ENCODE measurements at regions not wholly inside any gene's neighbourhood (a gene's known extent, or its start where the extent isn't known, plus 50 kb on each side); places are given as distances from the start of the nearest gene placed in this dataset.

- no peaks in the 10 kb centered on the region for H3K27me3 Mint-ChIP-seq (ENCODE audit: low read depth)
- H3K4me1 Mint-ChIP-seq: peaks cover 7% of the 10 kb centered on the region
- no peak for TF ChIP-seq CTCF (IDR thresholded peaks at IDR 0.05; ENCODE audit: unreplicated experiment)
- no peaks in the 10 kb centered on the region for H3K36me3 Mint-ChIP-seq
- H3K27ac Mint-ChIP-seq: no peak overlapping the region
- DNase-seq (ENCODE audit: low spot score in 2 of 2, unreplicated experiment in 2 of 2): no peak
- no peak overlapping the region for H3K4me3 Mint-ChIP-seq
- H3K9me3 Mint-ChIP-seq: no peaks in the 10 kb centered on the region
These were observed 431.6 kb downstream of the METTL4 start for GRCh38 chr18:2139691-2140090.

GRCh38 chr18:2143636-2144035 lies 427.7 kb downstream of the METTL4 start:
- H3K27ac Mint-ChIP-seq: no peak overlapping the region
- no peak for DNase-seq (ENCODE audit: low spot score in 2 of 2, unreplicated experiment in 2 of 2)
- no peaks in the 10 kb centered on the region for H3K9me3 Mint-ChIP-seq
- peaks cover 20% of the 10 kb centered on the region for H3K4me1 Mint-ChIP-seq
- no peaks in the 10 kb centered on the region for H3K27me3 Mint-ChIP-seq (ENCODE audit: low read depth)
- no peak overlapping the region for H3K4me3 Mint-ChIP-seq
- H3K36me3 Mint-ChIP-seq: no peaks in the 10 kb centered on the region
- TF ChIP-seq CTCF (IDR thresholded peaks at IDR 0.05; ENCODE audit: unreplicated experiment): no peak

- Mint-ChIP-seq H3K4me3 (no peak overlapping the region), H3K4me1 (peaks cover 20% of the 10 kb centered on the region), H3K27me3 (ENCODE audit: low read depth) (no peaks in the 10 kb centered on the region), H3K27ac (no peak overlapping the region), H3K36me3 (no peaks in the 10 kb centered on the region), H3K9me3 (no peaks in the 10 kb centered on the region)
- no peak for TF ChIP-seq CTCF (IDR thresholded peaks at IDR 0.05; ENCODE audit: unreplicated experiment)
- DNase-seq (ENCODE audit: low spot score in 2 of 2, unreplicated experiment in 2 of 2): no peak
These were observed 426.5 kb downstream of the METTL4 start for GRCh38 chr18:2144811-2145210.

GRCh38 chr18:2146092-2146491 lies 425.2 kb downstream of the METTL4 start:
- H3K36me3 Mint-ChIP-seq: no peaks in the 10 kb centered on the region
- H3K9me3 Mint-ChIP-seq: no peaks in the 10 kb centered on the region
- TF ChIP-seq CTCF (IDR thresholded peaks at IDR 0.05; ENCODE audit: unreplicated experiment): no peak
- H3K27ac Mint-ChIP-seq: no peak overlapping the region
- H3K4me1 Mint-ChIP-seq: peaks cover 20% of the 10 kb centered on the region
- no peak overlapping the region for H3K4me3 Mint-ChIP-seq
- no peaks in the 10 kb centered on the region for H3K27me3 Mint-ChIP-seq (ENCODE audit: low read depth)
- no peak for DNase-seq (ENCODE audit: low spot score in 2 of 2, unreplicated experiment in 2 of 2)

GRCh38 chr18:2146754-2147153 lies 424.6 kb downstream of the METTL4 start:
- H3K9me3 Mint-ChIP-seq: no peaks in the 10 kb centered on the region
- peaks cover 20% of the 10 kb centered on the region for H3K4me1 Mint-ChIP-seq
- H3K27me3 Mint-ChIP-seq (ENCODE audit: low read depth): no peaks in the 10 kb centered on the region
- H3K36me3 Mint-ChIP-seq: no peaks in the 10 kb centered on the region
- H3K27ac Mint-ChIP-seq: no peak overlapping the region
- no peak for TF ChIP-seq CTCF (IDR thresholded peaks at IDR 0.05; ENCODE audit: unreplicated experiment)
- no peak for DNase-seq (ENCODE audit: low spot score in 2 of 2, unreplicated experiment in 2 of 2)
- H3K4me3 Mint-ChIP-seq: no peak overlapping the region

Measured in mesothelial cell of epicardium (in vitro differentiated cells).